Prostate gland (tissue), 2 donors: ENCODE measurements at regions not wholly inside any gene's neighbourhood (a gene's known extent, or its start where the extent isn't known, plus 50 kb on each side); places are given as distances from the start of the nearest gene placed in this dataset.

Experiments
- CTCF ChIP-seq, 4 experiments: fragments of 200-600 bp in 2 of 4; fragments of 450-650 bp in 2 of 4; sonication (generic) in 2 of 4; IDR thresholded peaks; 1 replicate in 3 of 4; 2 replicates in 1 of 4; pipeline ENCODE4 v1.5.1; 2016 to 2019; ENCODE audit warnings: antibody characterized with exemption in 4 of 4, mild to moderate bottlenecking in 2 of 4, moderate library complexity in 2 of 4
- POLR2AphosphoS5 ChIP-seq: sonication (generic); formaldehyde crosslinking; IDR thresholded peaks from one replicate; pipeline ENCODE4 v1.6.1; 2017; ENCODE audit warnings: antibody characterized with exemption

GRCh38 chr20:40489886-40490285, 199.2 kb downstream of the MAFB start:
- TF ChIP-seq CTCF (IDR thresholded peaks at IDR 0.05) (no peak), POLR2AphosphoS5 (no peak)
